ENCODE measurements at regions not wholly inside any gene's neighbourhood (a gene's known extent, or its start where the extent isn't known, plus 50 kb on each side); places are given as distances from the start of the nearest gene placed in this dataset.

- TF ChIP-seq POLR2A (IDR thresholded peaks at IDR 0.05; ENCODE audit: low read length) = no peak
- TF ChIP-seq GATA1 (IDR thresholded peaks at IDR 0.05; ENCODE audit: low read depth, low read length) = no peak
- DNase-seq = no peak
These were observed 79.6 kb upstream of the ST6GAL2 start for GRCh38 chr2:106965611-106966010.

DNA sequence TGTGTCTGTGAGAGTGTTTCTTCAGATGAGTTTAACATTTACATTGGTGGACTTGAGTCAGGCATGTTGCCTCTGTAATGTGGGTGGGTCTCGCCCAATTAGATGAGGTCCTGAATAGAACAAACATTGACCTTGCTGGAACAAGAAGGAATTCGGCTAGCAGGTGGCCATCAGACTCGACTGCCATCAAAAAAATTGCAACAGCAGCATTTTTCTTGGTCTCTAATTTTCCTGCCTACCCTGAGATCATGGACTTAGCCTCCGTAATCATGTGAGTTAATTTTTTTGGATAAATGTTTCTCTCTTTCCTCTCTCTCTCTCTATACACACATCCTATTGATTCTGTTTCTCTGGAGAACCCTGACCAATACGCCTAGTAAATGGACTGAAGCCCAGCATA, 83.8 kb upstream of the ST6GAL2 start:
- DNase-seq = no peak

DNA sequence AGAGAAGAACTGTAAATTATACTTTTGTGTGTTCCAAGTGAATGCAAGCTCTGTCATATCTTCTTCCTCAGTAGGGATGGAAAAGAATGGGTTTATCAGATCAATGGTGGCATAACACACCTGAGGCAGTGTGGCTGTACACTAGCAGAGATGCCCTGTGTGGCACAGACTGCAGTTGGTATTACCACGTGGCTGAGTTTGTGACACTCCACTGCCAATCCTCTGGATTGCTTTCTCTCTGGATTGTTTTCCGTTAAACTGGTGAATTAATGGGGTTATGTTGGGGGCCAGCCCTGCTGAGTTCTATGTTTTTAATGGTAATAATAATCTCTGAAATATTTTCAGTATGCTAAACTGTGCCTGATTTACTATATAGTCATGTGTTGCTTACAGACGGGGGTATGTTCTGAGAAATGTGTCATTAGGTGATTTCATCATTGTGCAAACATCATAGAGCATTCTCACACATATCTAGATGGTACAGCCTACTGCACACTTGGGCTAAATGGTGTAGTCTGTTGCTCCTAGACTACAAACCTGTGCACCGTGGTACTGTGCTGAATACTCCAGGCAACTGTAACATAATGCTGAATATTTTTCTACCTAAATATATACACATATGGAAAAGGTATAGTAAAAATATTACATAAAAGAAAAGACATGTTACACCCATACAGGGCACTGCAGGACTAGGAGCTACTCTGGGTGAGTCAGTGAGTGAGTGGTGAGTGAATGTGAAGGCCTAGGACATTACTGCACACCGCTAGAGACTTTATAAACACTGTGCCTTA, 84.7 kb upstream of the ST6GAL2 start:
- DNase-seq = no peak
- TF ChIP-seq GATA1 (IDR thresholded peaks at IDR 0.05; ENCODE audit: low read depth, low read length) (no peak), POLR2A (IDR thresholded peaks at IDR 0.05; ENCODE audit: low read length) (no peak)

More for the DNA sequence above, 83.8 kb upstream of the ST6GAL2 start:
- TF ChIP-seq POLR2A (IDR thresholded peaks at IDR 0.05; ENCODE audit: low read length) (no peak), GATA1 (IDR thresholded peaks at IDR 0.05; ENCODE audit: low read depth, low read length) (no peak)

DNA sequence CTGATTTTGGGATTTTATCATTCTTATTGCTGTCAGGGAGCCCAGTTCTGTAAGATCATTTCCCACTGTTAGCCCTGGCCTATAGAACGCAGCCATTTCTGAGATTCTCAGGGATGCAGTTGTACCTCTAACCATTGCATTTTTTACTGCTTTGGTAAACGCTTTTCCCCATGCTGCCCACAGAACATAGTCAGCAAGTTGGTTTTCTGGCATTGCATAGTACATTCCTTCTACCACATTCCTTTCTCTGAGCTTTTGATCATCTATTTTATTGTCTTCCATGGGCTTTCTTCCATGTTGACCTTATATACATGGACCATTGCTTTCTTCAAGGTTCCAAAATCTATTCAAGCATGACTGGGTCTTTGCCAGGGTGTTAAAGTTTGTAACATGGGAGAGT, 86.8 kb upstream of the ST6GAL2 start:
- TF ChIP-seq POLR2A (IDR thresholded peaks at IDR 0.05; ENCODE audit: low read length) (no peak), GATA1 (IDR thresholded peaks at IDR 0.05; ENCODE audit: low read depth, low read length) (no peak)
- no peak for DNase-seq

DNA sequence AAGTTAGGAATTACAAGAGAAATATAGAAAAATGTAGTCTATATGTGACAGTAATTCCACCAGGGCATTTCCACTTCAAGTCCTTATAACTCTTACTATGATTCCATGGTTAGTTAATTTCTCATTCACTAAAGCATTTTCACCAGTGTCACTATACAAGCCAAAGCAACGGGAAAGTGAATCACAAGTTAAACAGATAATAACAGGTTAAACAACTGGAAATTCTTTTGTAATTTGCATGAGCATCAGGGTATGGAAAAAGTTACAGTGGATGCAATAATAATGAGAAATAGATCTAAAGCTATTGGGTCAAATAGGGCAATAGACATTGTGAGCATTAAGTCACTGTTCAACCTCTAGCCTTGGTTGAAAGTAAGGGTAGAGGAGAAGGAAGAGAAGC, 88.9 kb upstream of the ST6GAL2 start:
- TF ChIP-seq POLR2A (IDR thresholded peaks at IDR 0.05; ENCODE audit: low read length) (no peak), GATA1 (IDR thresholded peaks at IDR 0.05; ENCODE audit: low read depth, low read length) (no peak)
- no peak for DNase-seq

DNA sequence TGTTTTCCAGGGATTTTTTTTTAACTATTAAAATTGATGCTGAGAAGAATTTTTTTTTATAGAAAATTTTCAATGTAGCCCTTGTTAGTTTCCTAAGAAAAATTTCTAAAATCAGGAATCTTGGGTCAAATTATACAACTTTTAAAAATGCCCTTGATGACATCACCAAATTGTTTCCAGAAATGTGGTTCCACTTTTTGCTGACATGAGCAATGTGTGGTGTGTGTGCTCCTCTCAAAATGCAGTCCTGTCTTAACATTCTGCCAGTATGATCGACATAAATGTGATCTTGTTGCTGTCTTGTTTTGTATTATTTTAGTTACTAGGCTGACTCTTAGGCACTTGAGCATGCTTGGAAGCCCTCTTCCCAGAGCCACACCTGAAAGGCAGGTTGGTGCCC, 89.7 kb upstream of the ST6GAL2 start:
- DNase-seq = no peak
- TF ChIP-seq POLR2A (IDR thresholded peaks at IDR 0.05; ENCODE audit: low read length) (no peak), GATA1 (IDR thresholded peaks at IDR 0.05; ENCODE audit: low read depth, low read length) (no peak)

DNA sequence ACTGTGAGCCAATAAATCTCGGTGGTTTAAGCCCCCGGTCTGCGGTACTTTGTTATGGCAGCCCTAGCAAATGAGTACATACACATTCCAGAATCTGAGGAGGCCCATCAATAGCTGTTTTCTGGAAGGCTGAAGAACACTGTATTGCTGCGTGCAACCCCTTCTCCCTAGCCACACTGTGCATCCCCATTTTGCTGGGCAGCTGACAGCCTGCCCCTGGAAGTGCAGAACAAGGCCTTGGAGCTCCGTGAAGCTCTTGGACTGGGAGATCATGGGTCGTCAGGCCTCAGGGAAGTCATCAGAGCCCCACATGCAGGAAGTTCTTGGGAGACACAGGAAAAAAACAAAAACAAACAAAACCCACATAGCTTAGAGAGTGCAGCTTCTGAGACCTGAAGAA, 90.6 kb upstream of the ST6GAL2 start:
- no peak for DNase-seq
- no peak for TF ChIP-seq GATA1 (IDR thresholded peaks at IDR 0.05; ENCODE audit: low read depth, low read length)
- no peak for TF ChIP-seq POLR2A (IDR thresholded peaks at IDR 0.05; ENCODE audit: low read length)

DNA sequence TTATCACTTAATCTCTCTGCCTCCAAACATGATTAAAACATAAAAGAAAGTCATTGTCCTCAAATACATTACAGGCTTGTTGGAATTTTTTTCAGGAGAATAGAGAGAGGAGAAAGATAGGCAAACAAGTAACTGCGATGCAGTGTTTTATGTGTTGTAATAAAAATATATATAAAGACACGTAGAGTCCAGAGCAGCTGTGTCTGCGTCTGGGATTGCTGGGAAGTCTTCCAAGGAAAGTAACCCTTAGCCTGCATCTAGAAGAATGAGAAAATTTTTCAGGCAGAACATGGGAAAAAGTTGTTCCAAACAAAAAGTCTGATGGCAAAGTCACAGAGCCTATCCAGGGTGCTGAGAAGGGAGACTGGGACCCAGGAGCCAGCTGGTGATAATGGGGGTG, 91.8 kb upstream of the ST6GAL2 start:
- no peak for TF ChIP-seq POLR2A (IDR thresholded peaks at IDR 0.05; ENCODE audit: low read length)
- TF ChIP-seq GATA1 (IDR thresholded peaks at IDR 0.05; ENCODE audit: low read depth, low read length) = no peak
- no peak for DNase-seq

DNA sequence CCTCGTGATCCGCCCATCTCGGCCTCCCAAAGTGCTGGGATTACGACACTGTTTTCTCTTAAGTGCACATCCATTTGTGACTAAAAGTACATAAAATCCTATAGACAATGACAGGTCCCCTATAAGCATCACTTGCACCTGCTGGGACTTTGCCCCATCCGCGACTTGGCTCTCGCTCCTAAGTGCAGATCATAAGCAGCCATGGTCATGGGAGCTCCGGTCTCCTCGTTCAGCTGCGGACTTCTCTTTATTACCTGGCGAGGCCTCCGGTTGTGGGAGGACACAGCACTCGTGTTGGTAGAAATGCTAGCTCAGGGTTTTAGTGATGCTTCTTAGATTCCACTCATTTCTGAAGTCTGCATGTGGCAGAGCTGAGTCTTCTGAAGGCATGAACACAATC, 92.7 kb upstream of the ST6GAL2 start:
- DNase-seq = no peak
- no peak for TF ChIP-seq GATA1 (IDR thresholded peaks at IDR 0.05; ENCODE audit: low read depth, low read length)
- TF ChIP-seq POLR2A (IDR thresholded peaks at IDR 0.05; ENCODE audit: low read length) = no peak

- TF ChIP-seq POLR2A (IDR thresholded peaks at IDR 0.05; ENCODE audit: low read length) (no peak), GATA1 (IDR thresholded peaks at IDR 0.05; ENCODE audit: low read depth, low read length) (no peak)
- no peak for DNase-seq
These were observed 95.5 kb upstream of the ST6GAL2 start for GRCh38 chr2:106981491-106981890.

DNA sequence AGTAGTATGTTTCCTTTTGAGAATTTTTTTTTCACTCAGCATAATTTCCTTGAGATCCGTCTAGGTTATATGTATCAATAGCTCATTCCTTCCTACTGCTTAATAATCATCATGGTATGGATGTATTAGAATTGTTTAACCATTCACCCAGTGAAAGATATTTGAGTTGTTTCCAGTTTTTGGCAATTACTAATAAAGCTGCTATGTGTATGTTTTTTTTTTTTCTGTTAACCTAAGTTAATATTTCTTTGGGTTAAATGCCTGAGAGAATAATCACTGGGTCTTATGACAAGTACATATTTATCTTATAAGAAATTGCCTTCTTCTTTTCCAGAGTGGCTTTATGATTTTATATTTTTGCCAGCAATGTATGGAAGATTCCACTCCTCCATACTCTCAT, 96.4 kb upstream of the ST6GAL2 start:
- TF ChIP-seq GATA1 (IDR thresholded peaks at IDR 0.05; ENCODE audit: low read depth, low read length) (no peak), POLR2A (IDR thresholded peaks at IDR 0.05; ENCODE audit: low read length) (no peak)
- DNase-seq = no peak

DNA sequence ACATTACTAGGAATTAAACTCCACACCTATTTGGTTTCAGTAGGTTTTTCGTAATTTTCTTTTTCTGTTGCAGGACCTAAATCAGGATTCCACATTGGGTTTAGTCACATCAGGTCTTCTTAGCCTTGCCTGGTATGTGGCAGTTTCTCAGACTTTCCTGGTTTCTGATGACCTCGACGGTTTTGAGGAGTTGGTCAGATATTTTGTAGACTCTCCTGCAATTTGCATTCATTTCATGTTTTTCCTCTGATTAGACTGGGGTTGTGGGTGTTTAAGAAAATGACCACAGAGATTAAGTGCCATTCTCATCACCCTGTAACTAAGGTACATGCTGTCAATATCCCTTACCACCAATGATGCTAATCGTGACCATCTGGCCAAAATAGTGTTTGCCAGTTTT, 97.3 kb upstream of the ST6GAL2 start:
- no peak for DNase-seq
- no peak for TF ChIP-seq GATA1 (IDR thresholded peaks at IDR 0.05; ENCODE audit: low read depth, low read length)
- TF ChIP-seq POLR2A (IDR thresholded peaks at IDR 0.05; ENCODE audit: low read length) = no peak

GRCh38 chr2:106988361-106988760, 102.4 kb upstream of the ST6GAL2 start:
- DNase-seq = no peak
- TF ChIP-seq GATA1 (IDR thresholded peaks at IDR 0.05; ENCODE audit: low read depth, low read length) (no peak), POLR2A (IDR thresholded peaks at IDR 0.05; ENCODE audit: low read length) (no peak)

DNA sequence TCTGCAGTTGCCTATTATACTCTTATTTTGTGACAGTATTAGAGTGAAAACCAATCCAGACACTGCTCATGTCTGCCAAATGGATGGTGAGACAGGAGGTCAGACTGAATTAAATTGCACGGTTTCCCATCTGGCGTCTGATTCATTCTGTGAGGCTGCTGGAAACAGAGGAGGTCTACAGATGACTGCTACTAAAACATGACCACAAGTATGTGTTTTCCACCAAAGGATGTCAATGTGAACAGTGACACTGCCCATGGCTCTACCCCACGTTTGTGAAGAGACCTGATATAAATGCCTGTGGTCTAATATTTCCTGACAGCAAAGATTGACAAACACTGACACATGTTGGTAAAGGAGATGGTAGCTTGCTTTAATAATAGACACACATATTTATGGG, 104.3 kb upstream of the ST6GAL2 start:
- TF ChIP-seq POLR2A (IDR thresholded peaks at IDR 0.05; ENCODE audit: low read length) = no peak
- TF ChIP-seq GATA1 (IDR thresholded peaks at IDR 0.05; ENCODE audit: low read depth, low read length) = no peak

GRCh38 chr2:106991866-106992265, 105.9 kb upstream of the ST6GAL2 start:
- TF ChIP-seq POLR2A (IDR thresholded peaks at IDR 0.05; ENCODE audit: low read length) (no peak), GATA1 (IDR thresholded peaks at IDR 0.05; ENCODE audit: low read depth, low read length) (no peak)

More for the DNA sequence above, 104.3 kb upstream of the ST6GAL2 start:
- DNase-seq = no peak

More at GRCh38 chr2:106991866-106992265, 105.9 kb upstream of the ST6GAL2 start:
- DNase-seq = no peak

All from erythroblast (primary cell).